ENCODE measurements at regions not wholly inside any gene's neighbourhood (a gene's known extent, or its start where the extent isn't known, plus 50 kb on each side); places are given as distances from the start of the nearest gene placed in this dataset.

GRCh38 chr5:57010786-57011185, 58.9 kb upstream of the MIER3 start:
- 77 to 93% methylated on average over 4 of the region's 4 CpGs for WGBS, 2 donors
- DNase-seq = no peak
- H3K9me3 ChIP-seq = no peaks in the 10 kb centered on the region
- TF ChIP-seq CTCF (IDR thresholded peaks at IDR 0.05) = no peak
- TF ChIP-seq POLR2A (IDR thresholded peaks at IDR 0.05) = no peak
- H3K4me1 ChIP-seq = no peaks in the 10 kb centered on the region
- H3K4me3 ChIP-seq = no peak overlapping the region
- H3K36me3 ChIP-seq (ENCODE audit: low read depth, missing control alignments) = no peaks in the 10 kb centered on the region
- intact Hi-C loops (cut with DNase I; ENCODE audit: low total_unique reads) = no loop called here
- no peaks in the 10 kb centered on the region for H3K27me3 ChIP-seq
- no peak overlapping the region for H3K27ac ChIP-seq

GRCh38 chr5:57012511-57012910, 60.6 kb upstream of the MIER3 start:
- no peak for DNase-seq
- H3K4me1 ChIP-seq = no peaks in the 10 kb centered on the region
- 91 to 97% methylated on average over 2 of the region's 2 CpGs for WGBS, 2 donors
- H3K9me3 ChIP-seq = no peaks in the 10 kb centered on the region
- no peak for TF ChIP-seq POLR2A (IDR thresholded peaks at IDR 0.05)
- no peak for TF ChIP-seq CTCF (IDR thresholded peaks at IDR 0.05)
- intact Hi-C loops (cut with DNase I; ENCODE audit: low total_unique reads) = no loop called here
- no peak overlapping the region for H3K27ac ChIP-seq
- H3K4me3 ChIP-seq = no peak overlapping the region
- H3K36me3 ChIP-seq (ENCODE audit: low read depth, missing control alignments) = no peaks in the 10 kb centered on the region
- no peaks in the 10 kb centered on the region for H3K27me3 ChIP-seq

GRCh38 chr5:57025961-57026360, 74.0 kb upstream of the MIER3 start:
- H3K4me1 ChIP-seq = no peaks in the 10 kb centered on the region
- H3K36me3 ChIP-seq (ENCODE audit: low read depth, missing control alignments) = no peaks in the 10 kb centered on the region
- no peak for DNase-seq
- no peaks in the 10 kb centered on the region for H3K9me3 ChIP-seq
- no peak for TF ChIP-seq POLR2A (IDR thresholded peaks at IDR 0.05)
- TF ChIP-seq CTCF (IDR thresholded peaks at IDR 0.05) = no peak
- 87 to 89% methylated on average over 3 of the region's 3 CpGs for WGBS, 2 donors
- no peaks in the 10 kb centered on the region for H3K27me3 ChIP-seq
- H3K27ac ChIP-seq = no peak overlapping the region
- H3K4me3 ChIP-seq = no peak overlapping the region
- intact Hi-C loops (cut with DNase I; ENCODE audit: low total_unique reads) = no loop called here

DNA sequence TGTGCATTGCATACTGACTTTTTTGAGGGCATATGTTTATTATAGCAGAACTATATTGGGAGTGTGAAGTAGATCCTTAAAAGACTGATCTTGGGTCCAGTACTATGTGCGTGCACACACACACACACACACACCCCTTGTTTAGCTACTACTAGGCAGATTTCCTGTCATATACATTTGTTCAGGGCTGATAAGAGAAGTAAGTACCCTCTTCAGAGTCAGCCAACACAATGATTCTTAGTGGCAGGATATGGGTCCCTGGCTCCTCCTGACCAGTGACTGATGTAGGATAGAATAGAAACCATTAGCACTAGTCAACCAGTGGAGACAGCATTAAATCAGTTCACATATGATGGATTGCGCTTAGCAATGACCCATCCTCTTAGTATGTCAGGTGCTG, 76.2 kb upstream of the MIER3 start:
- no peak for DNase-seq
- intact Hi-C loops (cut with DNase I; ENCODE audit: low total_unique reads) = no loop called here
- Histone ChIP-seq H3K4me1 (no peaks in the 10 kb centered on the region), H3K36me3 (ENCODE audit: low read depth, missing control alignments) (no peaks in the 10 kb centered on the region), H3K9me3 (no peaks in the 10 kb centered on the region), H3K27me3 (no peaks in the 10 kb centered on the region), H3K4me3 (no peak overlapping the region), H3K27ac (no peak overlapping the region)
- TF ChIP-seq CTCF (IDR thresholded peaks at IDR 0.05) (no peak), POLR2A (IDR thresholded peaks at IDR 0.05) (no peak)
- WGBS, 2 donors = 86 to 89% methylated on average over 2 of the region's 2 CpGs

GRCh38 chr5:57032151-57032551, 80.2 kb upstream of the MIER3 start:
- Histone ChIP-seq H3K36me3 (ENCODE audit: low read depth, missing control alignments) (no peaks in the 10 kb centered on the region), H3K27me3 (no peaks in the 10 kb centered on the region), H3K27ac (no peak overlapping the region), H3K9me3 (no peaks in the 10 kb centered on the region), H3K4me3 (no peak overlapping the region), H3K4me1 (no peaks in the 10 kb centered on the region)
- 94 to 100% methylated on average over 1 of the region's 1 CpG for WGBS, 2 donors
- no peak for DNase-seq
- intact Hi-C loops (cut with DNase I; ENCODE audit: low total_unique reads) = no loop called here
- TF ChIP-seq POLR2A (IDR thresholded peaks at IDR 0.05) (no peak), CTCF (IDR thresholded peaks at IDR 0.05) (no peak)
